Prostate gland (tissue), 2 donors: ENCODE measurements at regions not wholly inside any gene's neighbourhood (a gene's known extent, or its start where the extent isn't known, plus 50 kb on each side); places are given as distances from the start of the nearest gene placed in this dataset.

Source experiments
- DNase-seq: peaks from one replicate; pipeline ENCODE4 v3.0.0-alpha.2; 2019; ENCODE audit warnings: low spot score
- H3K27ac ChIP-seq, 2 donors: fragments of 200-600 bp; sonication (generic); 2 replicates each; pipeline ENCODE4 v1.5.1; 2017 to 2019
- H3K27me3 ChIP-seq: fragments of 200-600 bp; sonication (generic); replicated peaks from 2 replicates; pipeline ENCODE4 v1.5.1; 2019; ENCODE audit not compliant: insufficient read depth
- H3K36me3 ChIP-seq, 2 donors: fragments of 200-600 bp; sonication (generic); 1 replicate in 1 of 2; 2 replicates in 1 of 2; pipeline versions ENCODE4 v1.5.1 to v1.8.1; 2017 to 2019
- H3K4me1 ChIP-seq: fragments of 200-600 bp; sonication (generic); replicated peaks from 2 replicates; pipeline ENCODE4 v1.5.1; 2019
- H3K4me3 ChIP-seq, 2 donors: fragments of 200-600 bp; sonication (generic); 2 replicates each; pipeline ENCODE4 v1.5.1; 2017 to 2019
- H3K9me3 ChIP-seq: fragments of 200-600 bp; sonication (generic); 2 replicates; pipeline ENCODE4 v1.5.1; 2017
- CTCF ChIP-seq, 4 experiments: fragments of 200-600 bp in 2 of 4; fragments of 450-650 bp in 2 of 4; sonication (generic) in 2 of 4; IDR thresholded peaks; 1 replicate in 3 of 4; 2 replicates in 1 of 4; pipeline ENCODE4 v1.5.1; 2016 to 2019; ENCODE audit warnings: antibody characterized with exemption in 4 of 4, mild to moderate bottlenecking in 2 of 4, moderate library complexity in 2 of 4
- POLR2A ChIP-seq: fragments of 450-650 bp; IDR thresholded peaks from one replicate; pipeline ENCODE4 v1.6.1; 2016; ENCODE audit warnings: antibody characterized with exemption, mild to moderate bottlenecking
- POLR2AphosphoS5 ChIP-seq: sonication (generic); formaldehyde crosslinking; IDR thresholded peaks from one replicate; pipeline ENCODE4 v1.6.1; 2017; ENCODE audit warnings: antibody characterized with exemption
- WGBS: methylation state at CpG from one replicate; pipeline ENCODE4 v1.1.5; 2018; 5-methylcytosine and 5-hydroxymethylcytosine counted together
- intact Hi-C: fragments of 100-400 bp; cut with DNase I; formaldehyde crosslinking; loops from one replicate; pipeline ENCODE4 v1.14.2; 2022

- no peak for TF ChIP-seq POLR2A
- TF ChIP-seq POLR2AphosphoS5: no peak
- H3K4me1 ChIP-seq: no peaks in the 10 kb centered on the region
- H3K36me3 ChIP-seq: no peaks in the 10 kb centered on the region
- DNase-seq: no peak
- no peak overlapping the region for H3K4me3 ChIP-seq
- WGBS: 96% methylated on average over 5 of the region's 5 CpGs
- intact Hi-C loops: no loop called here
- H3K9me3 ChIP-seq: no peaks in the 10 kb centered on the region
- no peaks in the 10 kb centered on the region for H3K27me3 ChIP-seq
- H3K27ac ChIP-seq: no peak overlapping the region
Measured at GRCh38 chr5:74268297-74268696, 372.2 kb downstream of the ENC1 start.

- no peaks in the 10 kb centered on the region for H3K9me3 ChIP-seq
- no peak overlapping the region for H3K4me3 ChIP-seq
- TF ChIP-seq CTCF (IDR thresholded peaks at IDR 0.05): no peak
- no peak for TF ChIP-seq POLR2AphosphoS5
- no peak for TF ChIP-seq POLR2A
- no peak overlapping the region for H3K27ac ChIP-seq
- WGBS: 95% methylated on average over 5 of the region's 5 CpGs
- H3K27me3 ChIP-seq: no peaks in the 10 kb centered on the region
- no peaks in the 10 kb centered on the region for H3K36me3 ChIP-seq
- no peaks in the 10 kb centered on the region for H3K4me1 ChIP-seq
- DNase-seq: no peak
- intact Hi-C loops: no loop called here
Measured at GRCh38 chr5:74266836-74267235, 373.7 kb downstream of the ENC1 start.

- WGBS: 91% methylated on average over 2 of the region's 2 CpGs
- H3K36me3 ChIP-seq: no peaks in the 10 kb centered on the region
- no peak for TF ChIP-seq POLR2AphosphoS5
- no peak for TF ChIP-seq CTCF (IDR thresholded peaks at IDR 0.05)
- TF ChIP-seq POLR2A: no peak
- H3K27ac ChIP-seq: no peak overlapping the region
- no peaks in the 10 kb centered on the region for H3K4me1 ChIP-seq
- H3K4me3 ChIP-seq: no peak overlapping the region
- intact Hi-C loops: no loop called here
- no peaks in the 10 kb centered on the region for H3K27me3 ChIP-seq
- no peaks in the 10 kb centered on the region for H3K9me3 ChIP-seq
- no peak for DNase-seq
Measured at GRCh38 chr5:74266132-74266531, 374.4 kb downstream of the ENC1 start.

GRCh38 chr5:74262544-74263207, 377.9 kb downstream of the ENC1 start:
- intact Hi-C loops: no loop called here
- WGBS: 92% methylated on average over 1 of the region's 1 CpG

GRCh38 chr5:74261866-74262265, 378.7 kb downstream of the ENC1 start:
- intact Hi-C loops: no loop called here
- no peak for DNase-seq
- Histone ChIP-seq H3K27me3 (no peaks in the 10 kb centered on the region), H3K36me3 (no peaks in the 10 kb centered on the region), H3K4me1 (no peaks in the 10 kb centered on the region), H3K9me3 (no peaks in the 10 kb centered on the region), H3K4me3 (no peak overlapping the region), H3K27ac (no peak overlapping the region)
- 75% methylated on average over 3 of the region's 3 CpGs for WGBS
- TF ChIP-seq POLR2AphosphoS5 (no peak), POLR2A (no peak), CTCF (IDR thresholded peaks at IDR 0.05) (no peak)

More at GRCh38 chr5:74262544-74263207, 377.9 kb downstream of the ENC1 start:
- DNase-seq: no peak
- no peaks in the 10 kb centered on the region for H3K36me3 ChIP-seq
- no peak overlapping the region for H3K4me3 ChIP-seq
- H3K9me3 ChIP-seq: no peaks in the 10 kb centered on the region
- H3K27ac ChIP-seq: no peak overlapping the region
- no peaks in the 10 kb centered on the region for H3K4me1 ChIP-seq
- no peaks in the 10 kb centered on the region for H3K27me3 ChIP-seq
- TF ChIP-seq CTCF (IDR thresholded peaks at IDR 0.05) (no peak), POLR2AphosphoS5 (no peak), POLR2A (no peak)
